MCF 10A (cell line): ENCODE measurements at regions not wholly inside any gene's neighbourhood (a gene's known extent, or its start where the extent isn't known, plus 50 kb on each side); places are given as distances from the start of the nearest gene placed in this dataset.
A peak's percentile ranks its signal among the peaks of the same experiment; 100 is the strongest.

Experiments used
- BruUV-seq: library from RNA; stranded (reverse); fragments of 400-500 nt; replicated peaks from 2 replicates; lab custom pipeline; 2021; lab: Mats Ljungman, UMichigan
- CTCF ChIA-PET: fragments of 300-600 bp; sonication (Branson Sonifier 250); formaldehyde crosslinking; extraction: SDS; loops from one replicate; lab custom pipeline; 2021; ENCODE audit warnings: antibody characterized with exemption, inconsistent platforms; lab: Yijun Ruan, JAX
- POLR2A ChIA-PET: fragments of 300-600, 350-650 bp; sonication (Branson Sonifier 250); formaldehyde crosslinking; extraction: SDS; loops from one replicate; lab custom pipeline; 2020; ENCODE audit warnings: antibody characterized with exemption, inconsistent platforms; lab: Yijun Ruan, JAX
- DNase-seq: peaks from one replicate; pipeline ENCODE4 v3.0.0-alpha.2; 2018; ENCODE audit not compliant: unreplicated experiment
- H3K27ac Mint-ChIP-seq: one replicate; pipeline ENCODE4 v1.8.0; 2022; ENCODE audit warnings: mild to moderate bottlenecking, low read depth, mixed read lengths; ENCODE audit not compliant: unreplicated experiment
- H3K27me3 Mint-ChIP-seq: one replicate; pipeline ENCODE4 v1.8.0; 2022; ENCODE audit warnings: mixed read lengths; ENCODE audit not compliant: insufficient read depth, unreplicated experiment
- H3K36me3 Mint-ChIP-seq: one replicate; pipeline ENCODE4 v1.8.0; 2022; ENCODE audit warnings: mild to moderate bottlenecking, moderate library complexity, mixed read lengths; ENCODE audit not compliant: insufficient read depth, unreplicated experiment
- H3K4me1 Mint-ChIP-seq: one replicate; pipeline ENCODE4 v1.8.0; 2022; ENCODE audit warnings: mixed read lengths; ENCODE audit not compliant: insufficient read depth, unreplicated experiment
- H3K4me3 Mint-ChIP-seq: one replicate; pipeline ENCODE4 v1.8.0; 2022; ENCODE audit warnings: mild to moderate bottlenecking, moderate library complexity, mixed read lengths; ENCODE audit not compliant: unreplicated experiment
- H3K9me3 Mint-ChIP-seq: one replicate; pipeline ENCODE4 v1.8.0; 2022; ENCODE audit warnings: mixed read lengths; ENCODE audit not compliant: unreplicated experiment
- intact Hi-C: fragments of 100-400 bp; cut with micrococcal nuclease; formaldehyde crosslinking; loops from 2 replicates; pipeline ENCODE4 v1.14.1; 2022
- TF ChIP-seq, protein P1 (sequence below): fragments of 200-600 bp; IDR thresholded peaks from one replicate; pipeline ENCODE4 v1.8.0; 2022; ENCODE audit warnings: antibody characterized with exemption, mild to moderate bottlenecking; ENCODE audit not compliant: unreplicated experiment

DNA sequence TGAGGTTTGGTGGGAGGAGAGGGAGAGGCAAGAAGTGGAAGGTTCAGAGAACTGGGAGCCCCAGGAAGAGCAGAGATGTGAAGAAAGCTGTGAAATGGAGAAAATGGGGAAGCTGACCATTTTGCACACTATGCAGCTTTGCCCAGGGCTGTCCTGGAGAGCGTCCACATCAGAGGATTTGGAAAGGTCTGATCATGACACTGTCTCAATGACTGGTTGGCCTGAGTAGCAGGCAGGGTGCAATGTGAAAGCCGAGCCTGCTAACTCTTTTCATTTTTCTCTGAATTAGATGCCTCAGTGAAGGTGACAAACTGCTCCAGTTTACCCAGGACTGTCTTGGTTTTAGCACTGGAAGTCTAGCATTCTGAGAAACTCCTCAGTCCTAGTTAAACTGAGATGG lies 330.1 kb upstream of the RPS6KA3 start:
- Mint-ChIP-seq H3K4me3 (peak overlapping the region; percentile 17), H3K36me3 (no peaks in the 10 kb centered on the region), H3K4me1 (peaks cover 12% of the 10 kb centered on the region), H3K9me3 (no peaks in the 10 kb centered on the region), H3K27me3 (no peaks in the 10 kb centered on the region), H3K27ac (no peak overlapping the region)
- ChIA-PET POLR2A (no interaction called here), CTCF (no interaction called here)
- DNase-seq, result no peak
- BruUV-seq, result no TSS peak
- TF ChIP-seq, protein P1, sequence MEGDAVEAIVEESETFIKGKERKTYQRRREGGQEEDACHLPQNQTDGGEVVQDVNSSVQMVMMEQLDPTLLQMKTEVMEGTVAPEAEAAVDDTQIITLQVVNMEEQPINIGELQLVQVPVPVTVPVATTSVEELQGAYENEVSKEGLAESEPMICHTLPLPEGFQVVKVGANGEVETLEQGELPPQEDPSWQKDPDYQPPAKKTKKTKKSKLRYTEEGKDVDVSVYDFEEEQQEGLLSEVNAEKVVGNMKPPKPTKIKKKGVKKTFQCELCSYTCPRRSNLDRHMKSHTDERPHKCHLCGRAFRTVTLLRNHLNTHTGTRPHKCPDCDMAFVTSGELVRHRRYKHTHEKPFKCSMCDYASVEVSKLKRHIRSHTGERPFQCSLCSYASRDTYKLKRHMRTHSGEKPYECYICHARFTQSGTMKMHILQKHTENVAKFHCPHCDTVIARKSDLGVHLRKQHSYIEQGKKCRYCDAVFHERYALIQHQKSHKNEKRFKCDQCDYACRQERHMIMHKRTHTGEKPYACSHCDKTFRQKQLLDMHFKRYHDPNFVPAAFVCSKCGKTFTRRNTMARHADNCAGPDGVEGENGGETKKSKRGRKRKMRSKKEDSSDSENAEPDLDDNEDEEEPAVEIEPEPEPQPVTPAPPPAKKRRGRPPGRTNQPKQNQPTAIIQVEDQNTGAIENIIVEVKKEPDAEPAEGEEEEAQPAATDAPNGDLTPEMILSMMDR, result no peak
- intact Hi-C loops, result no loop called here

DNA sequence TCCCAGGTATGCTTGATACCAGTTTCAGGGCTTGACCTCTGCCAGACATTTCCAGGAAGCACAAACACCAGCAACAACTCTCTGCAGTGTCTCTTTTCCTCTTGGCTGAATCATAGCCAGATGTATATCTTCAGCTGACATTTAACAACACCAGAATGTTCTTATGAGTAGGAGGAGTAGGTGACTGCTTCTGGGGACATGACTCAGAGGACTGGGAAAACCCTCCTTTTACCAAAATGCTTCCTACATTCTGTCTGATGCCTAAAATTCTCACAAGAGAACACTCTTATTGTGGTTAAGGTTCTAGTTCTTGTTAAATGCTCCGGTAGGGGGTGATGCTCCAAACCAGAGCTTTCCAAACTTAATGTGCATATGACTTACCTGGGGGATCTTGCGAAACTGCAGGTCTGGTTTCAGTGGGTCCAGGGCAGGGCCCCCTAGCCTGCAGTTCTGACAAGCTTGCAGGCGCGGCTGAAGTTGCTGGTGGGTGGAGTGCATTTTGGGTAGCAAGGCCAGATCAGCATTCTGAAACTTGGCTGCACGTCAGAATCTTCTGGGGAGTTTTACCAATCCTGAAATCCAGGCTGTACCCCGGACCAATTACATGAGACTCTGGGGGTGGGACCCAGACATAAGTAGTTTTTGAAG lies 329.3 kb upstream of the RPS6KA3 start:
- peaks cover 2% of the 10 kb centered on the region for H3K9me3 Mint-ChIP-seq
- TF ChIP-seq, protein P1, result no peak
- DNase-seq, result peak; percentile 52
- H3K27ac Mint-ChIP-seq, result peak overlapping the region; percentile 82
- CTCF ChIA-PET, result interaction anchor here (0.5 to 0.8 kb wide), 3 partner anchors 477 to 845 kb away, joined by 3 read pairs; no protein-coding TSS in a partner anchor
- POLR2A ChIA-PET, result no interaction called here
- BruUV-seq, result no TSS peak
- no peaks in the 10 kb centered on the region for H3K27me3 Mint-ChIP-seq
- no peaks in the 10 kb centered on the region for H3K36me3 Mint-ChIP-seq
- H3K4me3 Mint-ChIP-seq, result peak overlapping the region; percentile 17
- intact Hi-C loops, result no loop called here
- peaks cover 12% of the 10 kb centered on the region for H3K4me1 Mint-ChIP-seq

DNA sequence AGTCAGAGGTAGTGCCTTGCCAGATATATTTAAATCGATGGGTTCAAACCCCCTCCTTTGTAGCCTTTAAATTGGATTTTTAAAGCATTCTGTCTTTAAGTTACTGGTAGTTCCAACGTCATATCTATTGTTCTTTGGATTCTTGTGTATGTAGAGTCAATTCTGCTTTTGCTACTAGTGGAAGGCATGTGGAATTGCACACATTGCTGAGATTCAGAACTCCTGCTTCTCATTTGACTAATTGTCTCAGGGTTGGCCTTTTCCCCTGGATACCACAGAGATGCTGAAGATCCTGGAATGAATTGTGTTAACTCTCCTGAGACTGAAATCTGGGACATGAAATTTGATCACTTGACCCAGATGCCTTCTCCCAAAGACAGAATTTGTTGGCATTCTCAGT lies 328.3 kb upstream of the RPS6KA3 start:
- Mint-ChIP-seq H3K4me1 (peaks cover 12% of the 10 kb centered on the region), H3K36me3 (no peaks in the 10 kb centered on the region), H3K27me3 (no peaks in the 10 kb centered on the region), H3K4me3 (no peak overlapping the region), H3K27ac (no peak overlapping the region), H3K9me3 (peaks cover 7% of the 10 kb centered on the region)
- no TSS peak for BruUV-seq
- ChIA-PET CTCF (interaction anchor here (0.7 to 0.8 kb wide), 3 partner anchors 201 to 774 kb away, joined by 3 read pairs; no protein-coding TSS in a partner anchor), POLR2A (no interaction called here)
- intact Hi-C loops, result no loop called here
- TF ChIP-seq, protein P1, result no peak
- no peak for DNase-seq

DNA sequence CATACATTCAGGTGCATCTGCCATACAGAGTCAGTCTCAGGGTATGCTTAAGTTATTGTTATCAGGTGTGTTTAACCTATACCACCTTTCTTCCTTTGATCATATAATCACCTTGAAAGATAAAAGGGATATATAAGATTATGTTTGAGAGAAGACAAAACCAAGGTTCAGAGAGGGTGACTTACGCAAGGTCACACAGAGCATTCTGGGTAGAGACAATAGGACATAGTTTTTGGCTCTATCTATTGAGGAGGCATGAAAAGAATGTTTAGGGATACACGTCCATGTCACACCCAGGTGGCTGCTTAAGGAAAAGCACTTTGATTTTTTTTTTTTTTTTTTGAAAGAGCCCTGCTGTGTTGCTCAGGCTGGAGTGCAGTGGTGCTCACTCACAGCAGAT lies 327.1 kb upstream of the RPS6KA3 start:
- Mint-ChIP-seq H3K4me1 (peaks cover 12% of the 10 kb centered on the region), H3K36me3 (no peaks in the 10 kb centered on the region), H3K4me3 (no peak overlapping the region), H3K9me3 (peaks cover 16% of the 10 kb centered on the region), H3K27me3 (no peaks in the 10 kb centered on the region), H3K27ac (no peak overlapping the region)
- TF ChIP-seq, protein P1, result no peak
- ChIA-PET CTCF (interaction anchor here (0.6 kb wide), 1 partner anchor 60 kb away, joined by 4 read pairs; no protein-coding TSS in a partner anchor), POLR2A (no interaction called here)
- no peak for DNase-seq
- no TSS peak for BruUV-seq
- intact Hi-C loops, result no loop called here
